ENCODE measurements at regions not wholly inside any gene's neighbourhood (a gene's known extent, or its start where the extent isn't known, plus 50 kb on each side); places are given as distances from the start of the nearest gene placed in this dataset.
"Not testable (repeated sequence)": the region's sequence is repeated elsewhere in the genome, so short reads cannot be mapped to it uniquely, and the experiment has no call there.

DNA sequence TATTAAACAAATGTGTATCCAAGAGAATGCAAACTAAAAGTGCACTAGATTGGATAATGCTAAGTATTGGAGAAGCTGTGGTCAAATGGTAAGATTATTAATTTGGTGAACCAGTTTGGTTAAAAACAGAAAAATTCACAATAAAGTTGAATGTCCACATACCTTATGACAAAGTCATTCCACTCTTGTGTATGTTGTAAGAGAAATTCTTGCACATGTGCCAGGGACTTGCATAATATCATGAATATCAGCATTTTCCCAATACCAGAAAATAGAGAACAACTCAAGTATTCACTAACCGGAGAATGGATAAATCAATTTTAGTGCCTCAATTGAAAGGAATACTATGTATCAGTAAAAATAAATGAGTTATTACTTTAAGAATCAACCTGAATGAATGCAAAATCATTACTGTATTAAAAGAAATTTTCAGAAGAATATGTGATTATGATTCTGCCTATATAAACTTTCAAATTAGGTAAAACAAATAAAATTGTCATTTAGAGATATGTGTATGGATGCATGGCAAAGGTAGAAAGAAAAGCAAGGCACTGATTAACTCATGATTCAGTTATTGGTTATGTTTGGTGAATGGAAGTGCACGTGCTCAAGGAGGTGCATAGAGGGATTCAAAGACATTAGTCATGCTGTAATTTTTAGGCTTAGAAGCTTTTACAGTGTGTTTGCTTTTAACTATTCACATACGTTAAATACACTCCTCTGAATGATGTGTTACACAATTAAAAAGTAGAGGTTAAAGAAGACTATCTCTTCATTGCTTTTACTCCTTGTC is 217.4 kb upstream of the KCNK2 start:
- TF ChIP-seq, protein P1, sequence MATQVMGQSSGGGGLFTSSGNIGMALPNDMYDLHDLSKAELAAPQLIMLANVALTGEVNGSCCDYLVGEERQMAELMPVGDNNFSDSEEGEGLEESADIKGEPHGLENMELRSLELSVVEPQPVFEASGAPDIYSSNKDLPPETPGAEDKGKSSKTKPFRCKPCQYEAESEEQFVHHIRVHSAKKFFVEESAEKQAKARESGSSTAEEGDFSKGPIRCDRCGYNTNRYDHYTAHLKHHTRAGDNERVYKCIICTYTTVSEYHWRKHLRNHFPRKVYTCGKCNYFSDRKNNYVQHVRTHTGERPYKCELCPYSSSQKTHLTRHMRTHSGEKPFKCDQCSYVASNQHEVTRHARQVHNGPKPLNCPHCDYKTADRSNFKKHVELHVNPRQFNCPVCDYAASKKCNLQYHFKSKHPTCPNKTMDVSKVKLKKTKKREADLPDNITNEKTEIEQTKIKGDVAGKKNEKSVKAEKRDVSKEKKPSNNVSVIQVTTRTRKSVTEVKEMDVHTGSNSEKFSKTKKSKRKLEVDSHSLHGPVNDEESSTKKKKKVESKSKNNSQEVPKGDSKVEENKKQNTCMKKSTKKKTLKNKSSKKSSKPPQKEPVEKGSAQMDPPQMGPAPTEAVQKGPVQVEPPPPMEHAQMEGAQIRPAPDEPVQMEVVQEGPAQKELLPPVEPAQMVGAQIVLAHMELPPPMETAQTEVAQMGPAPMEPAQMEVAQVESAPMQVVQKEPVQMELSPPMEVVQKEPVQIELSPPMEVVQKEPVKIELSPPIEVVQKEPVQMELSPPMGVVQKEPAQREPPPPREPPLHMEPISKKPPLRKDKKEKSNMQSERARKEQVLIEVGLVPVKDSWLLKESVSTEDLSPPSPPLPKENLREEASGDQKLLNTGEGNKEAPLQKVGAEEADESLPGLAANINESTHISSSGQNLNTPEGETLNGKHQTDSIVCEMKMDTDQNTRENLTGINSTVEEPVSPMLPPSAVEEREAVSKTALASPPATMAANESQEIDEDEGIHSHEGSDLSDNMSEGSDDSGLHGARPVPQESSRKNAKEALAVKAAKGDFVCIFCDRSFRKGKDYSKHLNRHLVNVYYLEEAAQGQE (IDR thresholded peaks at IDR 0.05; ENCODE audit: insufficient replicate concordance, low read depth) = no peak
- TF ChIP-seq GABPA (IDR thresholded peaks at IDR 0.05; ENCODE audit: low read depth) (no peak), CTCF (IDR thresholded peaks at IDR 0.05; ENCODE audit: insufficient read depth, low read length) (no peak), POLR2AphosphoS5 (IDR thresholded peaks at IDR 0.05; ENCODE audit: low read depth) (no peak), SPI1 (IDR thresholded peaks at IDR 0.05; ENCODE audit: borderline replicate concordance, low read depth) (no peak)
- Histone ChIP-seq H3K27me3 (ENCODE audit: insufficient read depth, poor library complexity, severe bottlenecking) (peaks cover 3% of the 10 kb centered on the region), H3K4me3 (replicated peaks; ENCODE audit: insufficient read depth, low read length) (no peak overlapping the region), H3K27ac (replicated peaks) (no peak overlapping the region)
- no peak for DNase-seq (ENCODE audit: low read depth in 1 of 2, low spot score in 1 of 2)

DNA sequence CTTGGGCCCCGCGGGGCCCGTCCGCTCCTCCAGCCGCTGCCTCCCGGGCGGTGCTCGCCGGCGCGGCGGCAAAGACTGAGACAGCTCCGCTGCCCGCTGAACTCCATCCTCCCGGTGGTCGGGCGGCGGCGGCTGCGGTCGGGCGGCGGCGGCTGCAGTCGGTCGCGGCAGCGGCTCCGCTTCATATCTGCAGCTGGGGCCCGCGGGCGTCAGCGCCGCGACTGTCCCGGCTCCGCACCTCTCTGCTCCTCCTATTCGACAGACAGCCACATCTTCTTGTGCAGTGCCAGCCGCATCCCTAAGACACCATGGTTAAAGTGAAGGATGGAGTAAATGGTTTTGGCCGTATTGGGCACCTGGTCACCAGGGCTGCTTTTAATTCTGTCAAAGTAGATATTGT is 212.1 kb upstream of the KCNK2 start:
- not testable (repeated sequence) for H3K27me3 ChIP-seq (ENCODE audit: insufficient read depth, poor library complexity, severe bottlenecking); H3K27ac ChIP-seq (replicated peaks); H3K4me3 ChIP-seq (replicated peaks; ENCODE audit: insufficient read depth, low read length); DNase-seq (ENCODE audit: low read depth in 1 of 2, low spot score in 1 of 2)

DNA sequence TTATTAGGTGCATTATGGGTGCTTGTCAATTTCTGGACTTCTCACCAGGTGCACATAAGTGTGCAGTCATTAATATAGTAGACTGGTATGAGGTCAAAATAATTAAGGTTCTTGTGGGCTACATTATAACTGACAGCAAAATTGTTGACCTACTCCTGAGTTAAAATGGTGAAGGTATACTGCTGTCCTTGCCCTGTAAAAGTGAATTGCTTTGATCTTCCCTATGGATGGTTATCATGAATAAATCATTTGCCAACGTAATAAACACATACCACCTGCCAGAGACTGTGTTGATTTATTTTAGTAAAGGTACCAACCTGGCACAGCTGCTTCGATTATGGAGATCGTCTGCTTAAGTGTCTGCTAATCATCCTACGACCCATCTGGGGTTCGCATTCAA is 201.6 kb upstream of the KCNK2 start:
- H3K27ac ChIP-seq (replicated peaks) = no peak overlapping the region
- DNase-seq (ENCODE audit: low read depth in 1 of 2, low spot score in 1 of 2) = no peak
- TF ChIP-seq, protein P1 (IDR thresholded peaks at IDR 0.05; ENCODE audit: insufficient replicate concordance, low read depth) = no peak
- TF ChIP-seq CTCF (IDR thresholded peaks at IDR 0.05; ENCODE audit: insufficient read depth, low read length) (no peak), SPI1 (IDR thresholded peaks at IDR 0.05; ENCODE audit: borderline replicate concordance, low read depth) (no peak), POLR2AphosphoS5 (IDR thresholded peaks at IDR 0.05; ENCODE audit: low read depth) (no peak), GABPA (IDR thresholded peaks at IDR 0.05; ENCODE audit: low read depth) (no peak)
- no peak overlapping the region for H3K4me3 ChIP-seq (replicated peaks; ENCODE audit: insufficient read depth, low read length)
- H3K27me3 ChIP-seq (ENCODE audit: insufficient read depth, poor library complexity, severe bottlenecking) = no peaks in the 10 kb centered on the region

- peak; percentile 51; the same call in 1 of the 2 replicates for TF ChIP-seq SPI1 (IDR thresholded peaks at IDR 0.05; ENCODE audit: borderline replicate concordance, low read depth)
- TF ChIP-seq, protein P1 (IDR thresholded peaks at IDR 0.05; ENCODE audit: insufficient replicate concordance, low read depth) = no peak
- no peak for DNase-seq (ENCODE audit: low read depth in 1 of 2, low spot score in 1 of 2)
These were observed 199.9 kb upstream of the KCNK2 start for GRCh38 chr1:214882616-214883015.

More at GRCh38 chr1:214882616-214883015, 199.9 kb upstream of the KCNK2 start:
- no peak overlapping the region for H3K27ac ChIP-seq (replicated peaks)
- H3K27me3 ChIP-seq (ENCODE audit: insufficient read depth, poor library complexity, severe bottlenecking) = no peaks in the 10 kb centered on the region
- no peak overlapping the region for H3K4me3 ChIP-seq (replicated peaks; ENCODE audit: insufficient read depth, low read length)

Data from HL-60 (cell line).